Suprapubic skin (tissue), 3 donors: ENCODE measurements at regions not wholly inside any gene's neighbourhood (a gene's known extent, or its start where the extent isn't known, plus 50 kb on each side); places are given as distances from the start of the nearest gene placed in this dataset.

Experiments used
- EP300 ChIP-seq: sonication (generic); formaldehyde crosslinking; IDR thresholded peaks from one replicate; pipeline ENCODE4 v1.6.1; 2017; ENCODE audit warnings: antibody characterized with exemption
- POLR2A ChIP-seq, 2 donors: fragments of 450-650 bp; IDR thresholded peaks; one replicate each; pipeline ENCODE4 v1.6.1; 2017; ENCODE audit warnings: antibody characterized with exemption in 2 of 2, mild to moderate bottlenecking in 2 of 2, moderate library complexity in 2 of 2
- TF ChIP-seq, protein P1 (sequence below), 2 donors: fragments of 200-600 bp in 1 of 2; fragments of 450-650 bp in 1 of 2; sonication (generic) in 1 of 2; IDR thresholded peaks; one replicate each; pipeline ENCODE4 v1.5.1; 2016 to 2019; ENCODE audit warnings: antibody characterized with exemption in 2 of 2, mild to moderate bottlenecking in 1 of 2, moderate library complexity in 1 of 2

DNA sequence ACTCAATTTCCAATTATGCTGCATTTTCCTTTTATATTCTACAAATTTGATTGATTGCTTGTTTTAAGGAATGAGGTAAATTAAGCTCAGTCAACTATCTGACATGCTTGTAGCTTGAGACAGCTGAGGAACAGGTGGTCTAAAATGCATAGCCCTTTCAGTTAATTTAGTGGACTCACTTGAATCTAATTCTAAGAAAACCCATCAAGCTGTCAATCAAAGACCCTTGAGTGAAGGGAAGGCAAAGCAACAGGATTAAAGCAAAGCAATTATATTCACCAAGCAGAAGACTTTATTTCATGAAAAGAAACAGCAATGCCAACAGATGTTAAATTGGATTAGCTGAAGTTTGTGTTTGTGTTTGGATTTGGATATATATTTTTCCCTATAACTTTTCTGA is 228.5 kb downstream of the ARPP21 start:
- TF ChIP-seq POLR2A (IDR thresholded peaks at IDR 0.05), result no peak
- TF ChIP-seq EP300, result no peak
- TF ChIP-seq, protein P1, sequence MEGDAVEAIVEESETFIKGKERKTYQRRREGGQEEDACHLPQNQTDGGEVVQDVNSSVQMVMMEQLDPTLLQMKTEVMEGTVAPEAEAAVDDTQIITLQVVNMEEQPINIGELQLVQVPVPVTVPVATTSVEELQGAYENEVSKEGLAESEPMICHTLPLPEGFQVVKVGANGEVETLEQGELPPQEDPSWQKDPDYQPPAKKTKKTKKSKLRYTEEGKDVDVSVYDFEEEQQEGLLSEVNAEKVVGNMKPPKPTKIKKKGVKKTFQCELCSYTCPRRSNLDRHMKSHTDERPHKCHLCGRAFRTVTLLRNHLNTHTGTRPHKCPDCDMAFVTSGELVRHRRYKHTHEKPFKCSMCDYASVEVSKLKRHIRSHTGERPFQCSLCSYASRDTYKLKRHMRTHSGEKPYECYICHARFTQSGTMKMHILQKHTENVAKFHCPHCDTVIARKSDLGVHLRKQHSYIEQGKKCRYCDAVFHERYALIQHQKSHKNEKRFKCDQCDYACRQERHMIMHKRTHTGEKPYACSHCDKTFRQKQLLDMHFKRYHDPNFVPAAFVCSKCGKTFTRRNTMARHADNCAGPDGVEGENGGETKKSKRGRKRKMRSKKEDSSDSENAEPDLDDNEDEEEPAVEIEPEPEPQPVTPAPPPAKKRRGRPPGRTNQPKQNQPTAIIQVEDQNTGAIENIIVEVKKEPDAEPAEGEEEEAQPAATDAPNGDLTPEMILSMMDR (IDR thresholded peaks at IDR 0.05), result no peak
